Central memory CD8-positive, alpha-beta T cell (primary cell): ENCODE measurements at regions not wholly inside any gene's neighbourhood (a gene's known extent, or its start where the extent isn't known, plus 50 kb on each side); places are given as distances from the start of the nearest gene placed in this dataset.

ENCODE experiments used
- ATAC-seq: fragments of 150-1000 bp; cut with Tn5 transposase; replicated peaks from 2 replicates; pipeline ENCODE4 v1.10.0; 2022; ENCODE audit warnings: mild to moderate bottlenecking, moderate FRiP score, moderate number of reproducible peaks; ENCODE audit not compliant: poor library complexity, severe bottlenecking; ENCODE audit errors: extremely low read depth
- DNase-seq, 2 donors: peaks; one replicate each; pipeline ENCODE4 v3.0.0; 2021; ENCODE audit warnings: low spot score in 2 of 2
- H3K27ac Mint-ChIP-seq: one replicate; pipeline ENCODE4 v1.8.0; 2022; ENCODE audit warnings: low read depth, mild to moderate bottlenecking, moderate library complexity, mixed read lengths
- H3K27me3 Mint-ChIP-seq: one replicate; pipeline ENCODE4 v1.8.0; 2022; ENCODE audit warnings: mixed read lengths
- H3K36me3 Mint-ChIP-seq: one replicate; pipeline ENCODE4 v1.8.0; 2022; ENCODE audit warnings: mild to moderate bottlenecking, moderate library complexity, mixed read lengths; ENCODE audit not compliant: insufficient read depth
- H3K4me1 Mint-ChIP-seq: one replicate; pipeline ENCODE4 v1.8.0; 2022; ENCODE audit warnings: mixed read lengths
- H3K4me3 Mint-ChIP-seq: one replicate; pipeline ENCODE4 v1.8.0; 2022; ENCODE audit warnings: mild to moderate bottlenecking, moderate library complexity, mixed read lengths
- H3K9me3 Mint-ChIP-seq: one replicate; pipeline ENCODE4 v1.8.0; 2022; ENCODE audit warnings: mixed read lengths

GRCh38 chr6:20291764-20292580 lies 79.7 kb upstream of the MBOAT1 start:
- H3K36me3 Mint-ChIP-seq = no peaks in the 10 kb centered on the region
- H3K9me3 Mint-ChIP-seq = no peaks in the 10 kb centered on the region
- no peaks in the 10 kb centered on the region for H3K27me3 Mint-ChIP-seq
- peak overlapping the region; percentile 68 for H3K27ac Mint-ChIP-seq
- peak; percentile 76 for ATAC-seq
- H3K4me3 Mint-ChIP-seq = no peak overlapping the region
- H3K4me1 Mint-ChIP-seq = peaks cover 33% of the 10 kb centered on the region
- DNase-seq = peak; percentile 57 to 63

- Mint-ChIP-seq H3K27me3 (no peaks in the 10 kb centered on the region), H3K9me3 (no peaks in the 10 kb centered on the region), H3K36me3 (no peaks in the 10 kb centered on the region), H3K4me3 (no peak overlapping the region), H3K27ac (peak overlapping the region; percentile 68), H3K4me1 (peaks cover 33% of the 10 kb centered on the region)
- ATAC-seq (peak; percentile 73), DNase-seq (no peak)
Observed at GRCh38 chr6:20292905-20293304, 80.6 kb upstream of the MBOAT1 start.

- DNase-seq (no peak), ATAC-seq (no peak)
- no peaks in the 10 kb centered on the region for H3K4me1 Mint-ChIP-seq
- H3K9me3 Mint-ChIP-seq = no peaks in the 10 kb centered on the region
- no peak overlapping the region for H3K4me3 Mint-ChIP-seq
- H3K27ac Mint-ChIP-seq = no peak overlapping the region
- no peaks in the 10 kb centered on the region for H3K27me3 Mint-ChIP-seq
- H3K36me3 Mint-ChIP-seq = no peaks in the 10 kb centered on the region
Observed at GRCh38 chr6:20301256-20301655, 89.0 kb upstream of the MBOAT1 start.

- H3K4me1 Mint-ChIP-seq = no peaks in the 10 kb centered on the region
- no peaks in the 10 kb centered on the region for H3K9me3 Mint-ChIP-seq
- H3K4me3 Mint-ChIP-seq = no peak overlapping the region
- H3K36me3 Mint-ChIP-seq = no peaks in the 10 kb centered on the region
- no peak for DNase-seq
- no peak overlapping the region for H3K27ac Mint-ChIP-seq
- no peak for ATAC-seq
- H3K27me3 Mint-ChIP-seq = no peaks in the 10 kb centered on the region
Observed at GRCh38 chr6:20302168-20302567, 89.9 kb upstream of the MBOAT1 start.

DNA sequence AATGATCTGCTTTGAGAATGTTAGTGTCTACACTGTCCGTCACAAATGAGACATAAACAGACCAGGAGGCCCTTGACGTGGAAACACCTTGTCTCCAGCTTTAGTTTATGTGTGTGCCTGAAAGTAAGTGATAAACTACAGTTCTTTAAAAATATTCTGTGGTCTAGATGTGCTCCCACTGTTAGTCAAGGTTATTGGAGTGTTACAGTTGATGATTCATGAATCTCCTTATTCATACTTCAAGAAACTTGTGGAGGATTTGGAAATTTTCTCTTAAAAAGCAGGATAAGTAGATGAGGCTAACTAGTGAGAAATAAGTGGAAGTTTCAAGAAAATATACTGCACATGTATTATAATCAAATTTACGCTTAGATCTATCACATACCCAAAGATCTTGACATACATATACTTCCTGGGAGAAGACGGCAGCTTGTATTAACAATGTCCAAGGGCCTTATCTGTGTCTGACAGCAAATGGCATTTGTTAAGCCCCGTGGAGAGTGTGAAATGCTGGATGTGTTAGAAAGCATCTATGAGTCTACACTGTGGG lies 90.5 kb upstream of the MBOAT1 start:
- ATAC-seq = no peak
- no peaks in the 10 kb centered on the region for H3K27me3 Mint-ChIP-seq
- H3K36me3 Mint-ChIP-seq = no peaks in the 10 kb centered on the region
- no peaks in the 10 kb centered on the region for H3K4me1 Mint-ChIP-seq
- H3K9me3 Mint-ChIP-seq = no peaks in the 10 kb centered on the region
- no peak overlapping the region for H3K27ac Mint-ChIP-seq
- no peak overlapping the region for H3K4me3 Mint-ChIP-seq
- DNase-seq = no peak

GRCh38 chr6:20306491-20306890 lies 94.2 kb upstream of the MBOAT1 start:
- no peak for ATAC-seq
- Mint-ChIP-seq H3K36me3 (no peaks in the 10 kb centered on the region), H3K4me3 (no peak overlapping the region), H3K27me3 (no peaks in the 10 kb centered on the region), H3K27ac (no peak overlapping the region), H3K9me3 (peaks cover 5% of the 10 kb centered on the region), H3K4me1 (no peaks in the 10 kb centered on the region)
- no peak for DNase-seq

GRCh38 chr6:20309186-20309585 lies 92.5 kb upstream of the E2F3 start:
- no peaks in the 10 kb centered on the region for H3K27me3 Mint-ChIP-seq
- H3K27ac Mint-ChIP-seq = no peak overlapping the region
- peaks cover 6% of the 10 kb centered on the region for H3K4me1 Mint-ChIP-seq
- no peaks in the 10 kb centered on the region for H3K36me3 Mint-ChIP-seq
- ATAC-seq = no peak
- H3K9me3 Mint-ChIP-seq = peaks cover 5% of the 10 kb centered on the region
- H3K4me3 Mint-ChIP-seq = no peak overlapping the region
- no peak for DNase-seq

- H3K4me1 Mint-ChIP-seq = peaks cover 6% of the 10 kb centered on the region
- ATAC-seq (no peak), DNase-seq (no peak)
- no peaks in the 10 kb centered on the region for H3K27me3 Mint-ChIP-seq
- no peaks in the 10 kb centered on the region for H3K36me3 Mint-ChIP-seq
- H3K9me3 Mint-ChIP-seq = peaks cover 5% of the 10 kb centered on the region
- H3K4me3 Mint-ChIP-seq = no peak overlapping the region
- no peak overlapping the region for H3K27ac Mint-ChIP-seq
Observed at GRCh38 chr6:20310185-20310584, 91.5 kb upstream of the E2F3 start.

DNA sequence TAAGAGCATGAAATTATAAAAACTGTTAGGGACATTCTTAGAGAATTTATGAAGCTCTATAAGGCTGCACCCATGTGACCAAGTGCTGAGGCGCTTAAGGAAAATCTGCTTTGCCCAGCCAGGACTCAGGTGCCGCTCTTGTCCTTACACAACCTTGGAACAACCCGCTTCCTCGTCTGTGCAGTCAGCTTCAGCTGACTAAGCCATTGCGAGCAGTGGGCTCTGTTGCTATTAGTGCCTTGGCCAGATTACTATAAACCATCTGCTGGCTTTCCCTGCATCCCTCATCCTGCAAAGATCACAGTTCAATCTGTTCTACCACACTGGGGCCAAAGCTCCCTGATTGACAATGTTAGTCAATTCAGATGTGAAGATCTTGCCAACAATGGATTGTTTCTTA lies 89.1 kb upstream of the E2F3 start:
- Mint-ChIP-seq H3K36me3 (no peaks in the 10 kb centered on the region), H3K4me1 (peaks cover 6% of the 10 kb centered on the region), H3K9me3 (peaks cover 5% of the 10 kb centered on the region), H3K27me3 (no peaks in the 10 kb centered on the region), H3K4me3 (no peak overlapping the region), H3K27ac (no peak overlapping the region)
- ATAC-seq = no peak
- DNase-seq = no peak

GRCh38 chr6:20313051-20313450 lies 88.6 kb upstream of the E2F3 start:
- Mint-ChIP-seq H3K9me3 (peaks cover 5% of the 10 kb centered on the region), H3K36me3 (no peaks in the 10 kb centered on the region), H3K27ac (no peak overlapping the region), H3K4me1 (peaks cover 6% of the 10 kb centered on the region), H3K27me3 (no peaks in the 10 kb centered on the region), H3K4me3 (no peak overlapping the region)
- ATAC-seq (no peak), DNase-seq (no peak)

- Mint-ChIP-seq H3K4me3 (no peak overlapping the region), H3K27me3 (no peaks in the 10 kb centered on the region), H3K27ac (no peak overlapping the region), H3K9me3 (peaks cover 5% of the 10 kb centered on the region), H3K4me1 (peaks cover 6% of the 10 kb centered on the region), H3K36me3 (no peaks in the 10 kb centered on the region)
- DNase-seq = no peak
- no peak for ATAC-seq
Observed at GRCh38 chr6:20313960-20314530, 87.6 kb upstream of the E2F3 start.

- H3K9me3 Mint-ChIP-seq = peaks cover 4% of the 10 kb centered on the region
- no peaks in the 10 kb centered on the region for H3K27me3 Mint-ChIP-seq
- no peak for DNase-seq
- peaks cover 11% of the 10 kb centered on the region for H3K4me1 Mint-ChIP-seq
- H3K27ac Mint-ChIP-seq = no peak overlapping the region
- no peak for ATAC-seq
- H3K4me3 Mint-ChIP-seq = no peak overlapping the region
- peaks cover 10% of the 10 kb centered on the region for H3K36me3 Mint-ChIP-seq
Observed at GRCh38 chr6:20314866-20315845, 86.5 kb upstream of the E2F3 start.
